ENCODE measurements at regions not wholly inside any gene's neighbourhood (a gene's known extent, or its start where the extent isn't known, plus 50 kb on each side); places are given as distances from the start of the nearest gene placed in this dataset.

DNA sequence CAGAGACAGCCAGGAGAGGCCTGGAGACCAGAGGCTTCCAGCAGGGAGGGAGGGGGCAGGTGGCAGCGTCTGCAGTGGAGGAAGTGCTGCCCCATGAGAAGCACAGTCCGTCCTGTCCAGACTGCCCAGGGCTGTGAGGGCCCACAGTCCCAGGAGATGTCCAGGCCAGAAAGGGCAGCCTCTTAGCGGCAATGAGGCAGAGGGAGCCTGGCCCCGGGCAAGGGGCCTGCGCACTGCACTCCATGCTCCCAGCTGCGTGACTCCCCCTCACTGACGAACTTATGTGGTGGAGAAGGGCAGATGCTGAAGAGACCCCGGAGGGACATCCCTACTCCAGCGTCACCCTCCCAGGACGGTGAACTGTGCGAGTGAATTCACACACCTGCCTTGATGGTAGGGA, 115.3 kb downstream of the SOX1 start:
- POLR2A ChIA-PET, result no interaction called here
- Histone ChIP-seq H3K4me3 (ENCODE audit: low read depth, low read length) (no peak overlapping the region), H3K27me3 (ENCODE audit: control insufficient read depth, insufficient read depth, low read length) (no peaks in the 10 kb centered on the region), H3K36me3 (ENCODE audit: control insufficient read depth, insufficient read depth, low read length) (no peaks in the 10 kb centered on the region)
- no peak for TF ChIP-seq CTCF (IDR thresholded peaks at IDR 0.05; ENCODE audit: insufficient read depth, low read depth, low read length)
- CTCF ChIA-PET, result no interaction called here
- DNase-seq (ENCODE audit: low read depth), result no peak

GRCh38 chr13:112182846-112183531, 116.0 kb downstream of the SOX1 start:
- Histone ChIP-seq H3K36me3 (ENCODE audit: control insufficient read depth, insufficient read depth, low read length) (no peaks in the 10 kb centered on the region), H3K4me3 (ENCODE audit: low read depth, low read length) (no peak overlapping the region), H3K27me3 (ENCODE audit: control insufficient read depth, insufficient read depth, low read length) (no peaks in the 10 kb centered on the region)
- ChIA-PET CTCF (no interaction called here), POLR2A (no interaction called here)
- no peak for DNase-seq (ENCODE audit: low read depth)
- TF ChIP-seq CTCF (IDR thresholded peaks at IDR 0.05; ENCODE audit: insufficient read depth, low read depth, low read length), result no peak

GRCh38 chr13:112183532-112184090, 116.7 kb downstream of the SOX1 start:
- DNase-seq (ENCODE audit: low read depth), result no peak
- no peak for TF ChIP-seq CTCF (IDR thresholded peaks at IDR 0.05; ENCODE audit: insufficient read depth, low read depth, low read length)
- POLR2A ChIA-PET, result no interaction called here
- CTCF ChIA-PET, result no interaction called here
- Histone ChIP-seq H3K36me3 (ENCODE audit: control insufficient read depth, insufficient read depth, low read length) (no peaks in the 10 kb centered on the region), H3K4me3 (ENCODE audit: low read depth, low read length) (no peak overlapping the region), H3K27me3 (ENCODE audit: control insufficient read depth, insufficient read depth, low read length) (no peaks in the 10 kb centered on the region)

DNA sequence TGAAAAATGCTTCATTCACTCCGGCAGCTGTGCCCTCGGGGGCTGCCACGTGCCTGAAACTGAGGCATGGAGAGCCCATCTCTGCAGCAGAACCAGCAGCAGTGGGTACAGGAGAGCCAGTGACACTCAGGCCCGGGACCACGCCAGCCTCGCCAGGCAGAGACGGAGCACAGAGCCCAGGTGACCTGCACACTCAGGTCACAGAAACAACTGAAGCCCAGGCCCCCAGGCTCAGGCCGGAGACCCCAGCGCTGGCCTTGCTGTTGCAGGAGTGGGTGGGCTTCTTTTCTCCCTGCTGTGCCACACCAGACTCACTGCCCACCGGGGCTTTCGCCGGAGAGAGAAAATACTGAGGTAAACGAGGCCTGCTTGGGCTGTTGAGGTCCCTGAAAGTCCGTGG, 117.3 kb downstream of the SOX1 start:
- ChIA-PET POLR2A (no interaction called here), CTCF (no interaction called here)
- Histone ChIP-seq H3K4me3 (ENCODE audit: low read depth, low read length) (no peak overlapping the region), H3K36me3 (ENCODE audit: control insufficient read depth, insufficient read depth, low read length) (no peaks in the 10 kb centered on the region), H3K27me3 (ENCODE audit: control insufficient read depth, insufficient read depth, low read length) (no peaks in the 10 kb centered on the region)
- no peak for DNase-seq (ENCODE audit: low read depth)
- no peak for TF ChIP-seq CTCF (IDR thresholded peaks at IDR 0.05; ENCODE audit: insufficient read depth, low read depth, low read length)

DNA sequence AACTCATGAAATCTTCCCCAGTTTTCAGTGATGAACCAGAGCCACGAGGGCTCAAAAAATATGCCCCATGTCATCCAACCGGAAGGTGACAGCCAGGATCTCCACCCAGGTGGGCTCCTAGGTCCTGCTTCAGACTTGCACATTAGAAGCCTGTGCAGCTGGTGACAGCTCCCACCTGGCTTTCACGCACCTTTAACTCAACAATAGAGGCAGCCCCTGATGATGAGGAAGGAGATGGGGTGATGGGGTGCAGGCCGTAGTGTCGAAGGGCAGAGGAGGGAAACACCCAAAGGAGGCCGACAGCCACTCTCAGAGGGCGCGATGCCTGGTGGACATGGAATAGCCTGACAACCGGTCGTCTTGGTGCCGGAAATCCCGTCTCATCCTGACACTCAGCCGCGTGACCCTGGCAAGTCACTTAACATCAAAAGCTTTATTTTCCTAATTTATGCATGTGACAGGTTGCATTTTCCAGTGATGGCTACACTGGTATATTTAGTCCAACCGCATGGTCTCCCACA, 118.0 kb downstream of the SOX1 start:
- ChIA-PET CTCF (no interaction called here), POLR2A (no interaction called here)
- Histone ChIP-seq H3K27me3 (ENCODE audit: control insufficient read depth, insufficient read depth, low read length) (no peaks in the 10 kb centered on the region), H3K36me3 (ENCODE audit: control insufficient read depth, insufficient read depth, low read length) (no peaks in the 10 kb centered on the region), H3K4me3 (ENCODE audit: low read depth, low read length) (no peak overlapping the region)
- TF ChIP-seq CTCF (IDR thresholded peaks at IDR 0.05; ENCODE audit: insufficient read depth, low read depth, low read length), result no peak
- DNase-seq (ENCODE audit: low read depth), result no peak
